ENCODE measurements at regions not wholly inside any gene's neighbourhood (a gene's known extent, or its start where the extent isn't known, plus 50 kb on each side); places are given as distances from the start of the nearest gene placed in this dataset.

- TF ChIP-seq POLR2A (IDR thresholded peaks at IDR 0.05) (no peak), EP300 (IDR thresholded peaks at IDR 0.05) (no peak)
These were observed 130.9 kb upstream of the GLI2 start for GRCh38 chr2:120604767-120605166.

All from gastroesophageal sphincter (tissue), 2 donors.